Suppressor macrophage (primary cell): ENCODE measurements at regions not wholly inside any gene's neighbourhood (a gene's known extent, or its start where the extent isn't known, plus 50 kb on each side); places are given as distances from the start of the nearest gene placed in this dataset.

Experiments used
- DNase-seq, 4 experiments: peaks; one replicate each; pipeline ENCODE4 v3.0.0-alpha.2; 2020 to 2022

DNA sequence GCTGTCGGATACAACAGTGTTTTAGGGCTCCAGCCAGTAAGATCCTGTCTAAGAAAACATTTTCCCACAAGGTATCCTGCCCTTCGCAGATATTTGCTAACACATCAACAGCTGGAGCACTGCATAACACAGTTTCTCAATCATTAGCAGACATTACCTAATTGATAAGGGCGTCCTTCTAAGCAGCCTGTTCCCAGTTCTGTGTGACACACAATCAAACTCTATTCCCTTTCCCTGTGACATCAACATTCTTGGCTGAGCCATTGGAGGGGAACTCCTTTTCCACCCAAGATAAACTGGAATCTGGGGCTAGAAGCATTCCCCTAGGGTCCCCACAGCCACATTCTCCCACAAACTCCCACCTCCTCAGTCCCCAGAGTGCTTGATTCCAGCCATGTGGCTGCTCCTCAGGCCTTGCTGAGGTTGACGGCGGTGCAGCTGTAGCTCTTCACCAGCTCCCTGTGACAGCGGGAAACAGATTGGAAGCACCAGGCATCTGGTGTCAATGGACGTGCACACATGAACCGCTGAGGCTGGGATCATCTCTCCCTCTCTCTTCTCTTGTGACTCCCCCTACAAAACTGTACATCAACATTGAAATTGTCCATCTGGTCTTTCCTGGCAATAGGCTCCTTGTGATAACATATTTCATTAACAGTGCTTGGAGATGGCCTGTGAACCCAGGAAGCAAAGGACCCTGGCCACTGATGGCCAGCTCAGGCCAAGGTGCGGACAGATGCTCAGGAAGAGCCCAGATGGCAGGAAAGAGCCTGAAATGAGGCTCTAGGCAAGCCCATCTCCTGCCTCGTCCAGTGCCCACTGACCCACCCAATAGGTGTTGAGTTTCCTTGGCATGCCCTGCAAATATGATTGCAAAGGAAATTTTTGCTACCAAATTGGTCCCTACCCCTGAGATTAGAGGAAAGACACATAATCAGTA lies 131.1 kb upstream of the TBX20 start:
- peak in 1 of 4 experiments; percentile 4 for DNase-seq

- DNase-seq = peak; percentile 33 to 79 (median 58)
These were observed 126.9 kb upstream of the TBX20 start for GRCh38 chr7:35380739-35381224.

- DNase-seq = peak; percentile 2 to 56 (median 47)
These were observed 125.6 kb upstream of the TBX20 start for GRCh38 chr7:35379481-35379880.

GRCh38 chr7:35375516-35375915 lies 121.6 kb upstream of the TBX20 start:
- no peak for DNase-seq

- DNase-seq = no peak
These were observed 121.0 kb upstream of the TBX20 start for GRCh38 chr7:35374858-35375257.

DNA sequence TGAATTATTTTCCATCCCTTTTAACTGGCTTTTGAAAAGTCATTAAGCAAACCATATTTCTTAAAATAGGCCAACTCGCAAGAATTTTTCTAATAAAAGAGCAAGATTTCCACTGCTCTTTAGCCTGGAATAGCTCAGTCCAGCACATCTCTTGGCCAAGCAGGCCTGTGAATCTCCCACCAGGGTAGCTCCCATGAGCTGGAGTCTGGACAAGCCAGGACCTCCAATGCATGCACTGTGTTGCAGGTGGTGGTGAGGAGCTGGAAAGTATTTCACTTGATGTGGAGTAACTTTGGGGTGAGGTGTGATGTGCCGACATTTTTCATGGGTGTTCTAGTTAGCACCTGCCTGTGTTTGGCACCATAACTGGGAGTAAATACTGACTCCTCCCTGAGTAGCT lies 117.3 kb upstream of the TBX20 start:
- DNase-seq = no peak

- no peak for DNase-seq
These were observed 116.8 kb upstream of the TBX20 start for GRCh38 chr7:35370687-35371086.

GRCh38 chr7:35366167-35367155 lies 112.6 kb upstream of the TBX20 start:
- DNase-seq = no peak

GRCh38 chr7:35365523-35365922 lies 111.6 kb upstream of the TBX20 start:
- no peak for DNase-seq

DNA sequence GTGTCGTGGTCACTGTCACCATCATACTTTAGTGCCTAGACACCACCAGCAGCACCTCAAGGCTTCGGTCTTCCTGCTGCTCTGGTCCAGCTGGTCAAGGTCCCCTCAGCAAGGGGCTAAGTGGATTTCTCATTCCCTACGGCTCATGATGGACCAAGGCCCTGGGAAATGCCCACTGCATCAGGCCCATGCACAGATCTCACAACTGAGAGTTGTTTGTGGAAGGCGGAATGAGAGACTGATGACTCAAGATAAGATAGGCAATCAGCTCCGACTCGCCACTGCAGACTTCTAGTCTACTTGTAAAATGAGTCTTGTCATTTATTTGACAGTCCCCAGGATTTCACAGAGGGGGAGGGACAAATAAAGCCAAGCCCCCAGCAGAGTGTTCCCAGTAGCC lies 108.4 kb upstream of the TBX20 start:
- no peak for DNase-seq

- DNase-seq = no peak
These were observed 105.5 kb upstream of the TBX20 start for GRCh38 chr7:35359423-35359822.

- no peak for DNase-seq
These were observed 102.6 kb upstream of the TBX20 start for GRCh38 chr7:35356495-35356894.

DNA sequence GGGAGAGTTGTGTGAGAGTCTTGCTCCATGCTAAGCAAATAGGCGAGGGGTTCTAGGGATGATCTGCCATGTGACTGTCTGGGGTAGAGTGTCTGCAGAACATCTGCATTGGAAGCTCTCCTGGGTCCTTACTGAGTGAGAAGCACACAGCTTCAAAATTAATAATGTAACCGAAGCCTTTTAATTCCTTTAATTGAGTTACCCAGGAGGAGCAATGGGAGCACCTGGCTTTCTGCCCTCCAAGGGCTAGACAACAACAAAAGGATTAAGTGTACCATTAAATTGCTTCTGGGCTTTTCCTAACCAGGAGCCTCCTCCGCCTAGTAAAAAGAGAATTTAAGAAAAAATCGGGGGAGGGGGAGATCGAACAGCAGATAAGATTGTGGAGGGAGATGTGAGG lies 102.0 kb upstream of the TBX20 start:
- DNase-seq = no peak

- DNase-seq = no peak
These were observed 101.3 kb upstream of the TBX20 start for GRCh38 chr7:35355199-35355598.

DNA sequence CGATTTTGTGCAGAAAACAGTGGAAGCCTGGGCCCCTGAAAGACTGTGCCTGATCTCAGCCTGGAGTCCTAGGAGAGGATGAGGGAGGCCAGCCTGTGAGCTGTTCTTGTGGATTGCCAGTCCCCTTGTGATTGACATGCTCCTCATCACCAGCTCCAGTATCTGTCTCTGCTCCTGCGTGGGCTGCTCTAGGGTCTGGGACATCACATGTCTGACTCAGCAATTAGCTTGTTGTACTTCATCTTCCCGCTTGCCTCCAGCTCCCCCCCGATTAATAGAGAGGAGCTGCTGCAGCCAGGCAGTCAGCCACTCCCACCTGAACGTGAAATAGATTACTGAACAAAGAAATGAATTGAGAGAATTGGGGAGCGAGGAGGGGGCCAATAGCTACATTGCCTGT lies 99.6 kb upstream of the TBX20 start:
- no peak for DNase-seq

- DNase-seq = no peak
These were observed 97.6 kb upstream of the TBX20 start for GRCh38 chr7:35351466-35351865.

GRCh38 chr7:35348611-35349400 lies 94.9 kb upstream of the TBX20 start:
- no peak for DNase-seq

GRCh38 chr7:35342786-35343185 lies 88.9 kb upstream of the TBX20 start:
- no peak for DNase-seq

DNA sequence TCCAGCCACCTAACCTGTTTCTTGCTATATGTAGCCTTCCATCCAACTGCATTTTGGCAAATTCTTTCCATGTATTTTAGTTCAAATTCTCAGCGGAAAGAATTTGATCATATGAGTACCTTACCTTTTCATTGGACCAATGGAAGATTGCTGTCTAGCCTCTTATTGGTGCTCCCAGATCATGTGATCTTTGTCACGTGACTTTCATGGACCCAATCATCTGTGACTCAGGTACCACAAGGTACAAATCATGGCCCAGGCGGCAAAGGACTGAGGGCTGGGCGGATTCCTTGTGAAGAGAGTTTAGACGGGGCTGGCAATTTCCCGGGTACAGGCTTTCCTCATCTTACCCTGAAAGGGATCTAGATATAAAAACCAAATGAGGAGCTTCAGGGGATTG lies 85.9 kb upstream of the TBX20 start:
- no peak for DNase-seq

- no peak for DNase-seq
These were observed 82.5 kb upstream of the TBX20 start for GRCh38 chr7:35336444-35336843.

- DNase-seq = no peak
These were observed 80.6 kb upstream of the TBX20 start for GRCh38 chr7:35334506-35334905.

DNA sequence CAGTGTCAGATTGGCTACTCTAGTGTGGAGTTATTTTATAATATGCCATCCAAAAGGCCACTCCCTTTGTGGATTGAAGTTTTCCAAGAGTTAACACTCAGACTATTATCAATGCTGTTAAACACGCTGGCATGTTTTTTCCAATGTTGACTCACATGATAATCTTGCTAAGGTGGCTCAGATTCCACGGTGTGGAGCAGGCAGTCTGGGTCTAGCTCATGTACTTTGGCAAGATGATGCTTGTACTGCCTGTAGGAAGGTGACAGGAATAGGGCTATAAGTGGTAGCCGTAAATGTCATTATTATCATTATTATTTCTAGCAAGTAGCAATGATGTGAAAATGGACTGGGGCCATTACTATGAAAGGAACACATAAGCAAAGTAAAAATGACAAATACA lies 79.4 kb upstream of the TBX20 start:
- DNase-seq = no peak
